H1 (cell line): ENCODE measurements at regions not wholly inside any gene's neighbourhood (a gene's known extent, or its start where the extent isn't known, plus 50 kb on each side); places are given as distances from the start of the nearest gene placed in this dataset.
A peak's percentile ranks its signal among the peaks of the same experiment; 100 is the strongest.

ENCODE experiments used
- CTCF ChIA-PET: fragments of 300-600 bp; sonication (Branson Sonifier 250); formaldehyde crosslinking; loops from one replicate; lab custom pipeline; 2021; ENCODE audit not compliant: partially characterized antibody; lab: Charles Lee
- POLR2A ChIA-PET: fragments of 300-600 bp; sonication (Branson Sonifier 250); formaldehyde crosslinking; loops from one replicate; lab custom pipeline; 2021; ENCODE audit warnings: inconsistent platforms; ENCODE audit not compliant: partially characterized antibody; lab: Charles Lee
- DNase-seq, 2 experiments: peaks; one replicate each; pipeline versions ENCODE4 v3.0.0 to v3.0.0-alpha.2; 2010 to 2022; ENCODE audit warnings: low spot score in 2 of 2, low read depth in 1 of 2, mixed read lengths in 1 of 2
- FAIRE-seq: peaks from 2 replicates; lab custom pipeline; 2011; peaks lifted over from hg19 to GRCh38; lab: Jason Lieb, UNC
- H2AFZ ChIP-seq: 2 replicates; pipeline ENCODE4 v1.8.1; 2012; ENCODE audit warnings: low read length, inconsistent platforms
- H2AK5ac ChIP-seq: 2 replicates; pipeline ENCODE4 v1.6.1; 2013; ENCODE audit warnings: low read depth, low read length
- H2BK120ac ChIP-seq: replicated peaks from 2 replicates; pipeline ENCODE3; 2013; ENCODE audit warnings: low read depth, low read length, inconsistent platforms
- H2BK12ac ChIP-seq: 2 replicates; pipeline ENCODE4 v1.6.1; 2013; ENCODE audit warnings: low read depth, low read length
- H2BK15ac ChIP-seq: 2 replicates; pipeline ENCODE4 v1.6.1; 2013; ENCODE audit warnings: low read length
- H2BK20ac ChIP-seq: 2 replicates; pipeline ENCODE4 v1.6.1; 2013; ENCODE audit warnings: low read length
- H2BK5ac ChIP-seq: 2 replicates; pipeline ENCODE4 v1.6.1; 2013; ENCODE audit warnings: low read depth, low read length
- H3K14ac ChIP-seq: 2 replicates; pipeline ENCODE4 v1.6.1; 2013; ENCODE audit warnings: inconsistent platforms; ENCODE audit not compliant: insufficient read length
- H3K18ac ChIP-seq: 2 replicates; pipeline ENCODE4 v1.6.1; 2013; ENCODE audit warnings: low read length; ENCODE audit errors: extremely low read depth
- H3K23ac ChIP-seq: 2 replicates; pipeline ENCODE4 v1.6.1; 2013; ENCODE audit warnings: inconsistent platforms; ENCODE audit not compliant: insufficient read length
- H3K23me2 ChIP-seq: 2 replicates; pipeline ENCODE4 v1.6.1; 2013; ENCODE audit warnings: low read depth, low read length
- H3K27ac ChIP-seq: 2 replicates; pipeline ENCODE4 v1.6.1; 2011; ENCODE audit warnings: low read depth, low read length, inconsistent platforms
- H3K27me3 ChIP-seq, 4 experiments: replicated peaks in 1 of 4; 1 replicate in 1 of 4; 2 replicates in 3 of 4; pipeline versions ENCODE4 v1.6.1 to v1.8.1; 2011 to 2013; ENCODE audit warnings: low read length in 3 of 4, mild to moderate bottlenecking in 3 of 4, inconsistent platforms in 2 of 4, mixed read lengths in 2 of 4, moderate library complexity in 1 of 4; ENCODE audit not compliant: control insufficient read depth in 3 of 4, insufficient read depth in 3 of 4; ENCODE audit errors: extremely low read depth in 1 of 4
- H3K36me3 ChIP-seq, 4 experiments: 2 replicates each; pipeline versions ENCODE4 v1.6.1 to v1.8.1; 2011 to 2013; ENCODE audit warnings: mild to moderate bottlenecking in 4 of 4, low read length in 3 of 4, moderate library complexity in 2 of 4, control low read depth in 1 of 4, inconsistent platforms in 1 of 4; ENCODE audit not compliant: insufficient read depth in 4 of 4, control insufficient read depth in 2 of 4
- H3K4ac ChIP-seq: replicated peaks from 2 replicates; pipeline ENCODE3; 2013; ENCODE audit warnings: low read length, low read depth, mixed read lengths, inconsistent platforms; ENCODE audit not compliant: insufficient read length
- H3K4me1 ChIP-seq, 4 experiments: replicated peaks in 1 of 4; 1 replicate in 1 of 4; 2 replicates in 3 of 4; pipeline versions ENCODE4 v1.6.1 to v1.8.1; 2011 to 2013; ENCODE audit warnings: low read length in 3 of 4, inconsistent platforms in 2 of 4, mixed read lengths in 1 of 4; ENCODE audit not compliant: insufficient read depth in 4 of 4, control insufficient read depth in 3 of 4
- H3K4me2 ChIP-seq, 2 experiments: 2 replicates each; pipeline versions ENCODE4 v1.6.1 to v1.8.1; 2011 to 2013; ENCODE audit warnings: low read depth in 2 of 2, low read length in 2 of 2, control low read depth in 1 of 2, inconsistent platforms in 1 of 2, mild to moderate bottlenecking in 1 of 2; ENCODE audit not compliant: insufficient read depth in 1 of 2
- H3K4me3 ChIP-seq, 4 experiments: fragments of 200-600, 300-600 bp in 1 of 4; sonication (generic), shearing (Covaris generic), sonication (Bioruptor Twin) in 1 of 4; 2 replicates each; pipeline versions ENCODE4 v1.5.1 to v1.8.1; 2011 to 2016; ENCODE audit warnings: low read length in 4 of 4, low read depth in 3 of 4, control low read depth in 2 of 4, inconsistent platforms in 2 of 4, mild to moderate bottlenecking in 2 of 4, mixed read lengths in 1 of 4, moderate library complexity in 1 of 4; ENCODE audit not compliant: insufficient read depth in 2 of 4; ENCODE audit errors: extremely low read depth in 1 of 4
- H3K56ac ChIP-seq: replicated peaks from 2 replicates; pipeline ENCODE3; 2013; ENCODE audit warnings: low read depth, mild to moderate bottlenecking, mixed read lengths, low read length, inconsistent platforms; ENCODE audit not compliant: insufficient read length
- H3K79me1 ChIP-seq: 2 replicates; pipeline ENCODE4 v1.6.1; 2013; ENCODE audit warnings: low read depth, low read length, control low read depth
- H3K79me2 ChIP-seq, 2 experiments: 2 replicates each; pipeline versions ENCODE4 v1.6.1 to v1.8.1; 2012 to 2013; ENCODE audit warnings: low read length in 2 of 2, mild to moderate bottlenecking in 2 of 2, inconsistent platforms in 1 of 2; ENCODE audit not compliant: insufficient read depth in 2 of 2, control insufficient read depth in 1 of 2
- H3K9ac ChIP-seq, 4 experiments: replicated peaks in 1 of 4; 1 replicate in 1 of 4; 2 replicates in 3 of 4; pipeline versions ENCODE4 v1.6.1 to v1.8.1; 2011 to 2013; ENCODE audit warnings: low read depth in 3 of 4, low read length in 3 of 4, control low read depth in 2 of 4, mild to moderate bottlenecking in 2 of 4, moderate library complexity in 2 of 4, inconsistent platforms in 1 of 4; ENCODE audit errors: extremely low read depth in 1 of 4
- H3K9me3 ChIP-seq, 2 experiments: 2 replicates each; pipeline versions ENCODE4 v1.6.1 to v1.8.1; 2012 to 2013; ENCODE audit warnings: mild to moderate bottlenecking in 2 of 2, moderate library complexity in 2 of 2, control low read depth in 1 of 2, inconsistent platforms in 1 of 2, low read depth in 1 of 2, low read length in 1 of 2, mixed read lengths in 1 of 2; ENCODE audit not compliant: insufficient read depth in 2 of 2
- H4K20me1 ChIP-seq, 2 experiments: replicated peaks in 1 of 2; 2 replicates each; pipeline versions ENCODE3 to v1.8.1; 2011 to 2013; ENCODE audit warnings: inconsistent platforms in 2 of 2, low read length in 2 of 2, mild to moderate bottlenecking in 1 of 2; ENCODE audit not compliant: insufficient read depth in 2 of 2, control insufficient read depth in 1 of 2
- H4K5ac ChIP-seq: 2 replicates; pipeline ENCODE4 v1.6.1; 2013; ENCODE audit warnings: low read length, low read depth, mixed read lengths, inconsistent platforms; ENCODE audit not compliant: insufficient read length
- H4K8ac ChIP-seq: 2 replicates; pipeline ENCODE4 v1.8.0; 2013; ENCODE audit warnings: mild to moderate bottlenecking, moderate library complexity, low read length, inconsistent platforms; ENCODE audit not compliant: insufficient read depth; ENCODE audit errors: extremely low read depth
- H4K91ac ChIP-seq: replicated peaks from 2 replicates; pipeline ENCODE3; 2013; ENCODE audit warnings: low read length, mixed read lengths, inconsistent platforms; ENCODE audit not compliant: insufficient read length
- EP300 ChIP-seq, 2 experiments: IDR thresholded peaks; 1 replicate in 1 of 2; 2 replicates in 1 of 2; pipeline ENCODE4 v1.6.1; 2011 to 2012; ENCODE audit warnings: low read depth in 2 of 2, low read length in 2 of 2, mild to moderate bottlenecking in 2 of 2, borderline replicate concordance in 1 of 2, inconsistent platforms in 1 of 2, moderate library complexity in 1 of 2
- FOSL1 ChIP-seq: IDR thresholded peaks from 2 replicates; pipeline ENCODE4 v1.6.1; 2011; ENCODE audit warnings: mild to moderate bottlenecking, low read depth, low read length, moderate library complexity; ENCODE audit not compliant: insufficient read depth
- KDM5A ChIP-seq: fragments of 200-600 bp; IDR thresholded peaks from 2 replicates; pipeline ENCODE4 v1.7.1; 2012; ENCODE audit warnings: mild to moderate bottlenecking, low read length, inconsistent platforms, mixed read lengths
- SP1 ChIP-seq: IDR thresholded peaks from 2 replicates; pipeline ENCODE4 v1.6.1; 2011; ENCODE audit warnings: low read depth, low read length
- WGBS, 2 experiments: shearing (Covaris generic) in 1 of 2; methylation state at CpG; one replicate each; pipeline versions ENCODE4 v1.1.6 to v1.1.7; 2013 to 2015; ENCODE audit warnings: low lambda C conversion rate in 2 of 2, mixed read lengths in 2 of 2, inconsistent platforms in 1 of 2, low coverage in 1 of 2, missing lambda C conversion rate in 1 of 2; ENCODE audit not compliant: insufficient replicate concordance in 2 of 2, insufficient coverage in 1 of 2, insufficient read length in 1 of 2; ENCODE audit errors: extremely low coverage in 1 of 2, missing lambda C conversion rate in 1 of 2; 5-methylcytosine and 5-hydroxymethylcytosine counted together

DNA sequence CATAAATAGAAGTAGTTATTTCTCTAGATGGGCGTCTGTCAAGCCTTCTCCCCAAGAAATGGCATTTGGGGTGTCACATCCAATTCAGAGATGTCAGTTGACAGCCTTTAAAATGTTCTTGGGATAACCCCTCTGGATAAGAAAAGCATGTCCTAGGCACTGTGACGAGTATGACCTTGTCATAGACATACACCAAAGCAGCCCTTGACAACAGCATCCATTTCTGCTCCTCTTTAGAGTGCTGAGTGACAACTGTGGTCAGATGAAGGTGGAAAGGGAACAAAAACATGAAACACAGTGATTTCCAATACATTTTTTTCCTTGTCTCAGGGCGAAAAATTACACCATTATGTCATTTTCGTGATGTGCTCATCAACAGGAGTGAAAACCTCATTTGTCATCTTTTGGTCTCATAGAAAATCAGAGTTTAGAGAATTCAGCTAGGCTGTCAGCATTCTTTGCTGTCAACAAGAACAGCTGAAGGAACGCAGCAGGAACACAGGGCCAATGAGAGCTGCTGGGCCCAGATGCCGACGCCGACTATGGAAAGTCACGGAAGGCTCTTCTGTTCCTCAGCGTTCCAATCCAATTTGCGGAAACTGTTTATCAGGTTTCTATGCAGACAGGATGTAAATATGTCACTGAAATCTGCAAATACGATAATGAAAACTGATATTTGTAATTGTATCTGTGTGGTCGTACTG is 193.2 kb downstream of the ICOS start:
- Histone ChIP-seq H3K18ac (no peak overlapping the region), H4K91ac (no peak overlapping the region), H3K36me3 (no peaks in the 10 kb centered on the region), H3K23me2 (no peaks in the 10 kb centered on the region), H2BK12ac (no peak overlapping the region), H3K79me2 (no peaks in the 10 kb centered on the region), H3K4me3 (no peak overlapping the region), H3K9ac (no peak overlapping the region), H2AFZ (no peak overlapping the region), H3K4ac (no peak overlapping the region), H2BK120ac (no peak overlapping the region), H4K8ac (no peak overlapping the region), H2BK5ac (no peak overlapping the region), H2BK20ac (no peak overlapping the region), H3K4me2 (no peak overlapping the region), H2AK5ac (no peak overlapping the region), H3K79me1 (no peaks in the 10 kb centered on the region), H3K14ac (no peak overlapping the region), H3K27ac (no peak overlapping the region), H3K56ac (no peak overlapping the region), H2BK15ac (no peak overlapping the region), H4K20me1 (no peaks in the 10 kb centered on the region), H3K27me3 (no peaks in the 10 kb centered on the region), H3K9me3 (no peaks in the 10 kb centered on the region), H3K4me1 (peaks cover 0 to 3% (median 0%) of the 10 kb centered on the region in 4 experiments; a peak in 1 of 7 replicates), H4K5ac (no peak overlapping the region), H3K23ac (no peak overlapping the region)
- POLR2A ChIA-PET: no interaction called here
- 89% methylated on average over 13 of the region's 13 CpGs; no CpG with 5 or more reads in 1 of the 2 experiments for WGBS, 2 experiments
- CTCF ChIA-PET: interaction anchor here (0.7 kb wide), 1 partner anchor 12 kb away, joined by 3 read pairs; no protein-coding TSS in a partner anchor
- FAIRE-seq (no peak), DNase-seq (peak in 1 of 2 experiments; percentile 11)
- TF ChIP-seq FOSL1 (no peak), EP300 (IDR thresholded peaks at IDR 0.05; ENCODE audit: borderline replicate concordance in 1 of 2, low read depth in 2 of 2, low read length in 2 of 2) (no peak), KDM5A (no peak), SP1 (no peak)
